IMR-90 (cell line): ENCODE measurements at regions not wholly inside any gene's neighbourhood (a gene's known extent, or its start where the extent isn't known, plus 50 kb on each side); places are given as distances from the start of the nearest gene placed in this dataset.

Source experiments
- ATAC-seq: fragments of 200-7000 bp; cut with Tn5 transposase; 2 replicates; pipeline ENCODE4 v1.9.1; 2020; ENCODE audit warnings: low read depth, mild to moderate bottlenecking, moderate library complexity
- BruUV-seq: library from RNA; stranded (reverse); fragments of 400-500 nt; replicated peaks from 2 replicates; lab custom pipeline; 2021; lab: Mats Ljungman, UMichigan
- CTCF ChIA-PET: fragments of 300-600 bp; formaldehyde crosslinking; extraction: SDS; loops from one replicate; lab custom pipeline; 2021; ENCODE audit warnings: antibody characterized with exemption; lab: Yijun Ruan, JAX
- POLR2A ChIA-PET: fragments of 300-600 bp; sonication (Branson Sonifier 250); formaldehyde crosslinking; loops from one replicate; lab custom pipeline; 2022; ENCODE audit warnings: antibody characterized with exemption; ENCODE audit not compliant: unreplicated experiment; lab: Charles Lee
- DNase-seq: peaks from one replicate; pipeline ENCODE4 v3.0.0; 2013
- H2AFZ ChIP-seq: replicated peaks from 2 replicates; pipeline ENCODE3; 2013; ENCODE audit warnings: low read length, mild to moderate bottlenecking; ENCODE audit not compliant: poor library complexity
- H2AK5ac ChIP-seq: 2 replicates; pipeline ENCODE4 v1.6.1; 2013; ENCODE audit warnings: low read depth, low read length, inconsistent platforms
- H2AK9ac ChIP-seq: replicated peaks from 2 replicates; pipeline ENCODE3; 2013; ENCODE audit warnings: mild to moderate bottlenecking, low read depth, low read length, moderate library complexity; ENCODE audit not compliant: poor library complexity
- H2BK120ac ChIP-seq: 2 replicates; pipeline ENCODE4 v1.6.1; 2013; ENCODE audit warnings: low read depth, low read length, inconsistent platforms
- H2BK15ac ChIP-seq: 3 replicates; pipeline ENCODE4 v1.6.1; 2013; ENCODE audit warnings: low read depth, low read length, inconsistent platforms
- H2BK20ac ChIP-seq: 2 replicates; pipeline ENCODE4 v1.6.1; 2013; ENCODE audit warnings: low read depth, mild to moderate bottlenecking, inconsistent platforms, low read length, moderate library complexity
- H2BK5ac ChIP-seq: 2 replicates; pipeline ENCODE4 v1.6.1; 2013; ENCODE audit warnings: mild to moderate bottlenecking, low read depth, low read length, inconsistent platforms; ENCODE audit not compliant: poor library complexity, severe bottlenecking
- H3K14ac ChIP-seq: replicated peaks from 2 replicates; pipeline ENCODE4 v1.6.1; 2013; ENCODE audit warnings: low read depth, low read length, inconsistent platforms
- H3K18ac ChIP-seq: 2 replicates; pipeline ENCODE4 v1.6.1; 2013; ENCODE audit warnings: low read depth, low read length, control low read depth
- H3K23ac ChIP-seq: 2 replicates; pipeline ENCODE4 v1.6.1; 2013; ENCODE audit warnings: low read depth, low read length, inconsistent platforms
- H3K27ac ChIP-seq: 2 replicates; pipeline ENCODE4 v1.5.1; 2013; ENCODE audit warnings: mild to moderate bottlenecking, control low read depth, low read length; ENCODE audit not compliant: insufficient read depth
- H3K27me3 ChIP-seq: 2 replicates; pipeline ENCODE4 v1.6.1; 2013; ENCODE audit warnings: low read length; ENCODE audit not compliant: control insufficient read depth, insufficient read depth
- H3K36me3 ChIP-seq: 2 replicates; pipeline ENCODE4 v1.6.1; 2013; ENCODE audit warnings: low read length, mixed read lengths; ENCODE audit not compliant: control insufficient read depth, insufficient read depth
- H3K4ac ChIP-seq: 2 replicates; pipeline ENCODE4 v1.6.1; 2013; ENCODE audit warnings: low read depth, low read length, inconsistent platforms
- H3K4me1 ChIP-seq: 2 replicates; pipeline ENCODE4 v1.6.1; 2013; ENCODE audit warnings: low read length, mixed read lengths; ENCODE audit not compliant: control insufficient read depth, insufficient read depth
- H3K4me2 ChIP-seq: 2 replicates; pipeline ENCODE4 v1.6.1; 2013; ENCODE audit warnings: low read depth, mild to moderate bottlenecking, control low read depth, low read length, moderate library complexity
- H3K4me3 ChIP-seq: 2 replicates; pipeline ENCODE4 v1.5.1; 2013; ENCODE audit warnings: low read depth, mild to moderate bottlenecking, control low read depth, low read length, moderate library complexity; ENCODE audit not compliant: insufficient read depth
- H3K56ac ChIP-seq: 2 replicates; pipeline ENCODE4 v1.6.1; 2013; ENCODE audit warnings: low read length, inconsistent platforms; ENCODE audit not compliant: insufficient read depth; ENCODE audit errors: extremely low read depth
- H3K79me1 ChIP-seq, 2 experiments: 2 replicates each; pipeline ENCODE4 v1.6.1; 2013; ENCODE audit warnings: low read length in 2 of 2, inconsistent platforms in 1 of 2, low read depth in 1 of 2
- H3K9ac ChIP-seq: 2 replicates; pipeline ENCODE4 v1.6.1; 2013; ENCODE audit warnings: low read depth, low read length, control low read depth
- H3K9me1 ChIP-seq: 2 replicates; pipeline ENCODE4 v1.6.1; 2013; ENCODE audit warnings: low read length, inconsistent platforms; ENCODE audit not compliant: insufficient read depth
- H3K9me3 ChIP-seq: 2 replicates; pipeline ENCODE4 v1.6.1; 2013; ENCODE audit warnings: low read length; ENCODE audit not compliant: control insufficient read depth, insufficient read depth
- H4K20me1 ChIP-seq: 2 replicates; pipeline ENCODE4 v1.6.1; 2013; ENCODE audit warnings: low read length, inconsistent platforms; ENCODE audit not compliant: insufficient read depth
- H4K5ac ChIP-seq: 2 replicates; pipeline ENCODE4 v1.6.1; 2013; ENCODE audit warnings: mild to moderate bottlenecking, low read depth, low read length, control low read depth
- H4K8ac ChIP-seq, 2 experiments: 2 replicates each; pipeline ENCODE4 v1.6.1; 2013; ENCODE audit warnings: low read depth in 2 of 2, low read length in 2 of 2, control low read depth in 1 of 2, inconsistent platforms in 1 of 2
- H4K91ac ChIP-seq: 2 replicates; pipeline ENCODE4 v1.6.1; 2013; ENCODE audit warnings: low read depth, low read length, inconsistent platforms; ENCODE audit not compliant: insufficient read depth
- MXI1 ChIP-seq: IDR thresholded peaks from 2 replicates; pipeline ENCODE4 v1.6.1; 2012; ENCODE audit warnings: low read depth, mild to moderate bottlenecking, low read length, moderate library complexity, borderline replicate concordance
- NFE2L2 ChIP-seq: fragments of 150-350 bp; IDR thresholded peaks from 2 replicates; pipeline ENCODE4 v1.6.1; 2016; ENCODE audit warnings: low read depth, mild to moderate bottlenecking, low read length
- RCOR1 ChIP-seq: IDR thresholded peaks from 2 replicates; pipeline ENCODE4 v1.6.1; 2012; ENCODE audit warnings: mild to moderate bottlenecking, low read length, improper control_type of control experiment; ENCODE audit not compliant: insufficient replicate concordance
- RFX5 ChIP-seq: IDR thresholded peaks from 2 replicates; pipeline ENCODE4 v1.8.0; 2012; ENCODE audit warnings: low read depth, mild to moderate bottlenecking, low read length, moderate library complexity
- SMC3 ChIP-seq: fragments of 150-350 bp; IDR thresholded peaks from 2 replicates; pipeline ENCODE4 v1.6.1; 2016; ENCODE audit warnings: low read depth, mild to moderate bottlenecking, antibody characterized with exemption, low read length, moderate library complexity
- WGBS, 2 experiments: methylation state at CpG; one replicate each; pipeline versions ENCODE4 v1.1.5 to v1.1.7; 2013; ENCODE audit warnings: missing lambda C conversion rate in 2 of 2; ENCODE audit not compliant: insufficient read length in 1 of 2; ENCODE audit errors: extremely low coverage in 2 of 2; 5-methylcytosine and 5-hydroxymethylcytosine counted together
- dilution Hi-C: fragments of 300-500 bp; cut with HindIII; formaldehyde crosslinking; loops from one replicate; pipeline ENCODE4 v1.14.3; 2018; ENCODE audit warnings: low sequenced_read_pairs; ENCODE audit not compliant: unreplicated experiment
- in situ Hi-C: fragments of 300-500 bp; cut with MboI; formaldehyde crosslinking; loops from 3 replicates; pipeline ENCODE4 v1.14.3; 2019; ENCODE audit warnings: low sequenced_read_pairs, inconsistent platforms, mixed read lengths
- intact Hi-C: fragments of 100-400 bp; cut with micrococcal nuclease; formaldehyde crosslinking; loops from 2 replicates; pipeline ENCODE4 v1.10.0; 2022
- TF ChIP-seq, protein P1 (sequence below): fragments of 150-350 bp; IDR thresholded peaks from 2 replicates; pipeline ENCODE4 v1.6.1; 2016; ENCODE audit warnings: low read depth, mild to moderate bottlenecking, low read length, moderate library complexity, borderline replicate concordance

DNA sequence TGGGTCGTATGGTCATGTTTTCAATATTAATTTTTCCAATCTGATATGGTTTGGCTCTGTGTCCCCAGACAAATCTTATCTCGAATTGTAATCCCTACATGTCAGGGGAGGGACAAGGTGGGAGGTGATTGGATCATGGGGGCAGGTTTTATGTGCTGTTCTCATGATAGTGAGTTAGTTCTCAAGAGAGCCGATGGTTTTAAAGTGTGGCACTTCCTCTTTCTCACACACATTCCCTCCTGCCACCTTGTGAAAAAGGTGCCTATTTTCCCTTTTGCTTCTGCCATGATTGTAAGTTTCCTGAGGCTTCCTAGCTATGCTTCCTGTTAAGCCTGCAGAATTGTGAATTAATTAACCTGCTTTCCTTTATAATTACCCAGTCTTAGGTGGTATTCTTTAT, 309.1 kb upstream of the GRIN3A start:
- no peak overlapping the region for H3K27ac ChIP-seq
- no peak for ATAC-seq
- no peaks in the 10 kb centered on the region for H3K36me3 ChIP-seq
- dilution Hi-C loops (no loop called here), intact Hi-C loops (no loop called here), in situ Hi-C loops (no loop called here)
- no peaks in the 10 kb centered on the region for H3K79me1 ChIP-seq
- no peak overlapping the region for H3K23ac ChIP-seq
- no peak overlapping the region for H4K5ac ChIP-seq
- no peak overlapping the region for H3K56ac ChIP-seq
- H2BK20ac ChIP-seq = no peak overlapping the region
- no peak overlapping the region for H3K4me3 ChIP-seq
- H3K4ac ChIP-seq = no peak overlapping the region
- no peak overlapping the region for H2AK5ac ChIP-seq
- POLR2A ChIA-PET = no interaction called here
- no TSS peak for BruUV-seq
- no peaks in the 10 kb centered on the region for H3K9me1 ChIP-seq
- no peak overlapping the region for H4K91ac ChIP-seq
- no peak overlapping the region for H3K14ac ChIP-seq
- no peak overlapping the region for H2BK5ac ChIP-seq
- TF ChIP-seq, protein P1, sequence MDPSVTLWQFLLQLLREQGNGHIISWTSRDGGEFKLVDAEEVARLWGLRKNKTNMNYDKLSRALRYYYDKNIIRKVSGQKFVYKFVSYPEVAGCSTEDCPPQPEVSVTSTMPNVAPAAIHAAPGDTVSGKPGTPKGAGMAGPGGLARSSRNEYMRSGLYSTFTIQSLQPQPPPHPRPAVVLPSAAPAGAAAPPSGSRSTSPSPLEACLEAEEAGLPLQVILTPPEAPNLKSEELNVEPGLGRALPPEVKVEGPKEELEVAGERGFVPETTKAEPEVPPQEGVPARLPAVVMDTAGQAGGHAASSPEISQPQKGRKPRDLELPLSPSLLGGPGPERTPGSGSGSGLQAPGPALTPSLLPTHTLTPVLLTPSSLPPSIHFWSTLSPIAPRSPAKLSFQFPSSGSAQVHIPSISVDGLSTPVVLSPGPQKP = no peak
- TF ChIP-seq NFE2L2 (no peak), RFX5 (no peak), SMC3 (no peak), RCOR1 (no peak), MXI1 (no peak)
- H3K27me3 ChIP-seq = no peaks in the 10 kb centered on the region
- WGBS, 2 experiments = no CpG with 5 or more reads among the region's 3 CpGs
- H2BK120ac ChIP-seq = no peak overlapping the region
- H4K8ac ChIP-seq = no peak overlapping the region
- H3K4me1 ChIP-seq = no peaks in the 10 kb centered on the region
- no peak overlapping the region for H2AK9ac ChIP-seq
- H3K18ac ChIP-seq = no peak overlapping the region
- H3K9ac ChIP-seq = no peak overlapping the region
- DNase-seq = no peak
- CTCF ChIA-PET = no interaction called here
- H3K9me3 ChIP-seq = peaks cover 5% of the 10 kb centered on the region
- H2AFZ ChIP-seq = no peak overlapping the region
- no peak overlapping the region for H2BK15ac ChIP-seq
- no peaks in the 10 kb centered on the region for H4K20me1 ChIP-seq
- H3K4me2 ChIP-seq = no peak overlapping the region
